Dermis blood vessel endothelial cell (primary cell): ENCODE measurements at regions not wholly inside any gene's neighbourhood (a gene's known extent, or its start where the extent isn't known, plus 50 kb on each side); places are given as distances from the start of the nearest gene placed in this dataset.
"Not testable (repeated sequence)": the region's sequence is repeated elsewhere in the genome, so short reads cannot be mapped to it uniquely, and the experiment has no call there.

ENCODE experiments used
- DNase-seq: peaks from one replicate; pipeline ENCODE4 v3.0.0; 2010

- DNase-seq: no peak
These were observed 51.4 kb downstream of the SLC41A2 start for GRCh38 chr12:104906695-104907094.

GRCh38 chr12:104905446-104905845, 52.6 kb downstream of the SLC41A2 start:
- DNase-seq: not testable (repeated sequence)

GRCh38 chr12:104903648-104904423, 54.3 kb downstream of the SLC41A2 start:
- DNase-seq: no peak

- DNase-seq: no peak
These were observed 56.0 kb downstream of the SLC41A2 start for GRCh38 chr12:104902125-104902524.

- no peak for DNase-seq
These were observed 61.4 kb downstream of the SLC41A2 start for GRCh38 chr12:104896710-104897109.

- DNase-seq: no peak
These were observed 61.9 kb downstream of the SLC41A2 start for GRCh38 chr12:104896146-104896545.

GRCh38 chr12:104895415-104895814, 62.7 kb downstream of the SLC41A2 start:
- no peak for DNase-seq

- DNase-seq: no peak
These were observed 67.5 kb downstream of the SLC41A2 start for GRCh38 chr12:104890476-104891096.

- no peak for DNase-seq
These were observed 68.4 kb downstream of the SLC41A2 start for GRCh38 chr12:104889735-104890134.

GRCh38 chr12:104888892-104889291, 69.2 kb downstream of the SLC41A2 start:
- DNase-seq: no peak

- DNase-seq: no peak
These were observed 69.6 kb downstream of the SLC41A2 start for GRCh38 chr12:104888481-104888880.

- no peak for DNase-seq
These were observed 70.6 kb downstream of the SLC41A2 start for GRCh38 chr12:104887452-104887851.

GRCh38 chr12:104886418-104887401, 71.4 kb downstream of the SLC41A2 start:
- DNase-seq: peak; percentile 55

GRCh38 chr12:104878858-104879257, 79.2 kb downstream of the SLC41A2 start:
- DNase-seq: not testable (repeated sequence)

- peak; percentile 70 for DNase-seq
These were observed 80.9 kb downstream of the SLC41A2 start for GRCh38 chr12:104877103-104877705.

GRCh38 chr12:104873374-104873773, 84.7 kb downstream of the SLC41A2 start:
- peak; percentile 2 for DNase-seq

GRCh38 chr12:104870797-104871196, 87.3 kb downstream of the SLC41A2 start:
- DNase-seq: no peak

GRCh38 chr12:104866291-104866690, 91.8 kb downstream of the SLC41A2 start:
- DNase-seq: peak; percentile 68

GRCh38 chr12:104865080-104865479, 93.0 kb downstream of the SLC41A2 start:
- no peak for DNase-seq

- no peak for DNase-seq
These were observed 93.4 kb downstream of the SLC41A2 start for GRCh38 chr12:104864668-104865067.

- DNase-seq: no peak
These were observed 94.7 kb downstream of the SLC41A2 start for GRCh38 chr12:104863296-104863948.
